HG02678 (cell line): ENCODE measurements at regions not wholly inside any gene's neighbourhood (a gene's known extent, or its start where the extent isn't known, plus 50 kb on each side); places are given as distances from the start of the nearest gene placed in this dataset.
"Not testable (repeated sequence)": the region's sequence is repeated elsewhere in the genome, so short reads cannot be mapped to it uniquely, and the experiment has no call there.

ENCODE experiments used
- ATAC-seq: cut with Tn5 transposase; IDR thresholded peaks from one replicate; pipeline ENCODE4 v1.9.1; 2021; ENCODE audit warnings: mild to moderate bottlenecking, moderate library complexity; ENCODE audit not compliant: unreplicated experiment

- ATAC-seq, result no peak
These were observed 253.9 kb downstream of the AGTPBP1 start for GRCh38 chr9:85487872-85488271.

GRCh38 chr9:85484235-85484634 is 257.5 kb downstream of the AGTPBP1 start:
- ATAC-seq, result no peak

- no peak for ATAC-seq
These were observed 258.5 kb downstream of the AGTPBP1 start for GRCh38 chr9:85483208-85483607.

GRCh38 chr9:85479305-85479704 is 262.4 kb downstream of the AGTPBP1 start:
- no peak for ATAC-seq

- ATAC-seq, result no peak
These were observed 262.9 kb downstream of the AGTPBP1 start for GRCh38 chr9:85478847-85479246.

- not testable (repeated sequence) for ATAC-seq
These were observed 266.9 kb downstream of the AGTPBP1 start for GRCh38 chr9:85474896-85475295.

- no peak for ATAC-seq
These were observed 270.0 kb downstream of the AGTPBP1 start for GRCh38 chr9:85471791-85472190.

- ATAC-seq, result no peak
These were observed 272.7 kb downstream of the AGTPBP1 start for GRCh38 chr9:85469041-85469440.

GRCh38 chr9:85466834-85467233 is 274.9 kb downstream of the AGTPBP1 start:
- no peak for ATAC-seq

- ATAC-seq, result not testable (repeated sequence)
These were observed 283.5 kb downstream of the AGTPBP1 start for GRCh38 chr9:85458114-85458864.

GRCh38 chr9:85453850-85454249 is 287.9 kb downstream of the AGTPBP1 start:
- ATAC-seq, result no peak

- no peak for ATAC-seq
These were observed 288.9 kb downstream of the AGTPBP1 start for GRCh38 chr9:85452841-85453240.

GRCh38 chr9:85451680-85452079 is 290.1 kb downstream of the AGTPBP1 start:
- no peak for ATAC-seq

GRCh38 chr9:85445887-85446286 is 295.9 kb downstream of the AGTPBP1 start:
- ATAC-seq, result no peak

- no peak for ATAC-seq
These were observed 297.5 kb downstream of the AGTPBP1 start for GRCh38 chr9:85444243-85444642.

- no peak for ATAC-seq
These were observed 298.6 kb downstream of the AGTPBP1 start for GRCh38 chr9:85443190-85443598.

- no peak for ATAC-seq
These were observed 302.0 kb downstream of the AGTPBP1 start for GRCh38 chr9:85439791-85440190.

- not testable (repeated sequence) for ATAC-seq
These were observed 307.8 kb downstream of the AGTPBP1 start for GRCh38 chr9:85433956-85434355.

- ATAC-seq, result not testable (repeated sequence)
These were observed 308.2 kb downstream of the AGTPBP1 start for GRCh38 chr9:85433551-85433950.

GRCh38 chr9:85433046-85433445 is 308.7 kb downstream of the AGTPBP1 start:
- no peak for ATAC-seq

GRCh38 chr9:85432599-85432998 is 309.2 kb downstream of the AGTPBP1 start:
- no peak for ATAC-seq

GRCh38 chr9:85431339-85432102 is 310.2 kb downstream of the AGTPBP1 start:
- ATAC-seq, result no peak
